ENCODE measurements at regions not wholly inside any gene's neighbourhood (a gene's known extent, or its start where the extent isn't known, plus 50 kb on each side); places are given as distances from the start of the nearest gene placed in this dataset.

- no peak for TF ChIP-seq CTCF (IDR thresholded peaks at IDR 0.05; ENCODE audit: low read depth, low read length, poor library complexity, severe bottlenecking)
- TF ChIP-seq EZH2phosphoT487 (IDR thresholded peaks at IDR 0.05; ENCODE audit: borderline replicate concordance, low read length), result no peak
Observed at GRCh38 chr1:50270926-50271325, 152.3 kb downstream of the DMRTA2 start.

All from DOHH2 (cell line).